Smooth muscle cell (in vitro differentiated cells): ENCODE measurements at regions not wholly inside any gene's neighbourhood (a gene's known extent, or its start where the extent isn't known, plus 50 kb on each side); places are given as distances from the start of the nearest gene placed in this dataset.

Source experiments
- DNase-seq: peaks from one replicate; lab custom pipeline; 2025; ENCODE audit not compliant: unreplicated experiment; lab: John Stamatoyannopoulos, UW
- H2AFZ ChIP-seq: fragments of 200-600 bp; sonication (generic); 2 replicates; pipeline ENCODE4 v1.6.0; 2016; ENCODE audit warnings: antibody characterized with exemption, low read depth, mild to moderate bottlenecking
- H3F3A ChIP-seq: fragments of 200-600 bp; sonication (generic); 2 replicates; pipeline ENCODE4 v1.6.0; 2017; ENCODE audit warnings: antibody characterized with exemption, low read depth
- H3K27ac ChIP-seq: fragments of 200-600 bp; sonication (generic); 2 replicates; pipeline ENCODE4 v1.5.1; 2016; ENCODE audit warnings: low read depth, mild to moderate bottlenecking
- H3K27me3 ChIP-seq: fragments of 200-600 bp; sonication (generic); 2 replicates; pipeline ENCODE4 v1.6.1; 2016; ENCODE audit warnings: low read depth, mild to moderate bottlenecking
- H3K36me3 ChIP-seq: fragments of 200-600 bp; sonication (generic); 2 replicates; pipeline ENCODE4 v1.5.1; 2016; ENCODE audit warnings: low read depth
- H3K4me1 ChIP-seq: fragments of 200-600 bp; sonication (generic); 2 replicates; pipeline ENCODE4 v1.5.1; 2016; ENCODE audit warnings: low read depth
- H3K4me2 ChIP-seq: fragments of 200-600 bp; sonication (generic); 2 replicates; pipeline ENCODE4 v1.6.0; 2016; ENCODE audit warnings: mild to moderate bottlenecking
- H3K4me3 ChIP-seq: fragments of 200-600 bp; sonication (generic); 2 replicates; pipeline ENCODE4 v1.5.1; 2016; ENCODE audit warnings: mild to moderate bottlenecking
- H3K79me2 ChIP-seq: fragments of 200-600 bp; sonication (generic); 2 replicates; pipeline ENCODE4 v1.6.0; 2016; ENCODE audit warnings: low read depth, mild to moderate bottlenecking
- H3K9ac ChIP-seq: fragments of 200-600 bp; sonication (generic); 2 replicates; pipeline ENCODE4 v1.6.0; 2016; ENCODE audit warnings: low read depth
- H3K9me3 ChIP-seq: fragments of 200-600 bp; sonication (generic); replicated peaks from 2 replicates; pipeline ENCODE4 v1.5.1; 2016; ENCODE audit warnings: low read depth
- H4K20me1 ChIP-seq: fragments of 200-600 bp; sonication (generic); 2 replicates; pipeline ENCODE4 v1.6.0; 2016; ENCODE audit warnings: low read depth
- CTCF ChIP-seq: fragments of 200-600 bp; sonication (generic); IDR thresholded peaks from 2 replicates; pipeline ENCODE4 v1.5.1; 2017; ENCODE audit warnings: borderline replicate concordance, mild to moderate bottlenecking, antibody characterized with exemption; ENCODE audit not compliant: insufficient read depth, poor library complexity, severe bottlenecking
- WGBS: methylation state at CpG from one replicate; pipeline ENCODE4 v1.1.7; 2016; ENCODE audit warnings: low lambda C conversion rate; 5-methylcytosine and 5-hydroxymethylcytosine counted together

DNA sequence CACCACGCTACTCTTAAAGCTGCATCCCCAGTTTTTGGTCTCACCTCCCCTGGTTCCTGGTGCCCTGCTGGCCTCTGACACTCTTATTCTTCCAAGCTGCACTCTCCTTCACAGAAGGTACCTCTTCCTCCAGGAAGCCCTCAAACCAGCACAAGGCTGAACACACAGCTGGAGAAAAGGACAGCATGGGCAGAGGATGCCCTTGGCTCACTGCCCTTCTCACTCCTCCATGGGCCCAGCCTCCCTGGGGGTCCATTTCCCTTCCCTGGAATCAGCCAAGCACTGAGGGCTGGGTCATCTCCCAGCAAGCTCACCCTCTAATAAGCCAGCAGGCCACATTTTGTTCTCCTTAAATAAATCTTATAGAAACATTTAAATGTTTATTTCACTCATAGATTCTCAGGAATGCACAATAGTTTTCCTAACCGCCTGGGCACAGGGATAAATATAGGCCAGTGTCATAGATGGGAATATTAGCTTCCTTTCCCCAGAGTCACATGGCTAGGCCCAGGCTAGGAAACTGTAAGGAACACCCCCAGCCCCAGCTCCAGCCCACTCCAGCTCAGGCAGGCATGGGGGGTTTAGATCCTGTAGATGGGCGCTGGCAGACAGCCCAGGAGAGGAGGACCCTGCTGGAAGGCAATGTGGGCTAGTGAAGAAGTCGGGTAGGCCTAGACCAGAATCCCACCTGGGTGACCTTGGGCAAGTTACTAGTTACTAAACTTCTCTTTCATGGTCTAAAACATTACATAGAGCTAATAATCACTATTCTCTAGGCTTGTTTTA, 51.5 kb downstream of the IRAG1 start:
- Histone ChIP-seq H3K27ac (no peak overlapping the region), H3K27me3 (no peaks in the 10 kb centered on the region), H3F3A (no peaks in the 10 kb centered on the region), H2AFZ (no peak overlapping the region), H3K9me3 (no peaks in the 10 kb centered on the region), H3K79me2 (no peaks in the 10 kb centered on the region), H3K4me2 (no peak overlapping the region), H3K36me3 (no peaks in the 10 kb centered on the region), H3K4me3 (no peak overlapping the region), H3K4me1 (peaks cover 26% of the 10 kb centered on the region), H4K20me1 (no peaks in the 10 kb centered on the region), H3K9ac (no peak overlapping the region)
- no peak for DNase-seq
- 96% methylated on average over 4 of the region's 4 CpGs for WGBS
- no peak for TF ChIP-seq CTCF

DNA sequence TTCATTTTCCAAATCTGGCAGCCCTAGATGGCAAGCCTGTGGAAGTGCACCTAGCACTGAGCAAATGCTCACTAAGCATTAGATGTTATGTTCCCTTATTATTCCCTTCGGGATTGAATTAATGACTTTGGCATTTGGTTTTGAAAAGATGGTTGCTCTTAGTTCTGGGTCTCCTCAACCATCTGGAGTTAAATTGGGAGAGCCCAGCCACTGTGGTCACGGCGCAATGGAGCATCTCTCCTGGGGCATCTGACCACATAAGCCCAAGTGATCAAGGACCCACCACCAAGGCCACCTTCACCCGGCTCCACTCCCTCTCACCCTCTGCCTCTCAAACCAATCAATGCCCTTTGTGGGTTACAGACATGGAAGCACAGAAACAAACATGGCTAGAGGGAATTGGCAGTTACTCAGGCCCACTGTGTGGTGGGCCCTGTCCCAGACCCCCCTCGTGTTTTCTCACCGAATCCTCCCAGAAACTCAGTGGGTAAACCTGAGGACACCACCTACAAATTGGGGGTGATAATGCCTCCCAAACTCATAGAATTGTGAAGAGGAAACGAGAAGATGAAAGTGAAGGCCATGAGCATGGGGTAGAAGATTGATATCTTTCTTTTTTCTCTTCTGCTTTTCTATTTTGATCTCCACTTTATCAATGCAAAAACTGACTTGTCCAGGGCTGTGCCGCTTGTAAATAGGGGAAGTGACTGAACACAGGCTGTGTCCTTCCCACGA, 52.2 kb downstream of the IRAG1 start:
- no peak for TF ChIP-seq CTCF
- no peaks in the 10 kb centered on the region for H4K20me1 ChIP-seq
- H3K27ac ChIP-seq = no peak overlapping the region
- H3K4me2 ChIP-seq = no peak overlapping the region
- H3K9me3 ChIP-seq = no peaks in the 10 kb centered on the region
- peaks cover 26% of the 10 kb centered on the region for H3K4me1 ChIP-seq
- no peak for DNase-seq
- no peak overlapping the region for H2AFZ ChIP-seq
- no peaks in the 10 kb centered on the region for H3K79me2 ChIP-seq
- H3K36me3 ChIP-seq = no peaks in the 10 kb centered on the region
- WGBS = 95% methylated on average over 9 of the region's 9 CpGs
- H3K4me3 ChIP-seq = no peak overlapping the region
- no peaks in the 10 kb centered on the region for H3K27me3 ChIP-seq
- no peak overlapping the region for H3K9ac ChIP-seq
- H3F3A ChIP-seq = no peaks in the 10 kb centered on the region

- Histone ChIP-seq H2AFZ (no peak overlapping the region), H3K9ac (no peak overlapping the region), H4K20me1 (no peaks in the 10 kb centered on the region), H3K27me3 (no peaks in the 10 kb centered on the region), H3K4me2 (no peak overlapping the region), H3K4me1 (peaks cover 26% of the 10 kb centered on the region), H3K4me3 (no peak overlapping the region), H3K27ac (no peak overlapping the region), H3K79me2 (no peaks in the 10 kb centered on the region), H3K36me3 (no peaks in the 10 kb centered on the region), H3K9me3 (no peaks in the 10 kb centered on the region), H3F3A (no peaks in the 10 kb centered on the region)
- WGBS = 61% methylated on average over 3 of the region's 3 CpGs
- no peak for DNase-seq
- TF ChIP-seq CTCF = no peak
Observed at GRCh38 chr11:10640308-10640707, 53.2 kb downstream of the IRAG1 start.

- Histone ChIP-seq H3K9me3 (no peaks in the 10 kb centered on the region), H3K4me1 (peaks cover 26% of the 10 kb centered on the region), H4K20me1 (no peaks in the 10 kb centered on the region), H3K27me3 (no peaks in the 10 kb centered on the region), H3K9ac (no peak overlapping the region), H3K27ac (no peak overlapping the region), H3K79me2 (no peaks in the 10 kb centered on the region), H2AFZ (no peak overlapping the region), H3K36me3 (no peaks in the 10 kb centered on the region), H3K4me2 (no peak overlapping the region), H3F3A (no peaks in the 10 kb centered on the region), H3K4me3 (no peak overlapping the region)
- 83% methylated on average over 7 of the region's 7 CpGs for WGBS
- no peak for TF ChIP-seq CTCF
- DNase-seq = no peak
Observed at GRCh38 chr11:10639350-10639749, 54.2 kb downstream of the IRAG1 start.
